MCF 10A (cell line): ENCODE measurements at regions not wholly inside any gene's neighbourhood (a gene's known extent, or its start where the extent isn't known, plus 50 kb on each side); places are given as distances from the start of the nearest gene placed in this dataset.

Experiments
- BruUV-seq: library from RNA; stranded (reverse); fragments of 400-500 nt; replicated peaks from 2 replicates; lab custom pipeline; 2021; lab: Mats Ljungman, UMichigan
- CTCF ChIA-PET: fragments of 300-600 bp; sonication (Branson Sonifier 250); formaldehyde crosslinking; extraction: SDS; loops from one replicate; lab custom pipeline; 2021; ENCODE audit warnings: antibody characterized with exemption, inconsistent platforms; lab: Yijun Ruan, JAX
- POLR2A ChIA-PET: fragments of 300-600, 350-650 bp; sonication (Branson Sonifier 250); formaldehyde crosslinking; extraction: SDS; loops from one replicate; lab custom pipeline; 2020; ENCODE audit warnings: antibody characterized with exemption, inconsistent platforms; lab: Yijun Ruan, JAX
- DNase-seq: peaks from one replicate; pipeline ENCODE4 v3.0.0-alpha.2; 2018; ENCODE audit not compliant: unreplicated experiment
- H3K27ac Mint-ChIP-seq: one replicate; pipeline ENCODE4 v1.8.0; 2022; ENCODE audit warnings: mild to moderate bottlenecking, low read depth, mixed read lengths; ENCODE audit not compliant: unreplicated experiment
- H3K27me3 Mint-ChIP-seq: one replicate; pipeline ENCODE4 v1.8.0; 2022; ENCODE audit warnings: mixed read lengths; ENCODE audit not compliant: insufficient read depth, unreplicated experiment
- H3K36me3 Mint-ChIP-seq: one replicate; pipeline ENCODE4 v1.8.0; 2022; ENCODE audit warnings: mild to moderate bottlenecking, moderate library complexity, mixed read lengths; ENCODE audit not compliant: insufficient read depth, unreplicated experiment
- H3K4me1 Mint-ChIP-seq: one replicate; pipeline ENCODE4 v1.8.0; 2022; ENCODE audit warnings: mixed read lengths; ENCODE audit not compliant: insufficient read depth, unreplicated experiment
- H3K4me3 Mint-ChIP-seq: one replicate; pipeline ENCODE4 v1.8.0; 2022; ENCODE audit warnings: mild to moderate bottlenecking, moderate library complexity, mixed read lengths; ENCODE audit not compliant: unreplicated experiment
- H3K9me3 Mint-ChIP-seq: one replicate; pipeline ENCODE4 v1.8.0; 2022; ENCODE audit warnings: mixed read lengths; ENCODE audit not compliant: unreplicated experiment
- intact Hi-C: fragments of 100-400 bp; cut with micrococcal nuclease; formaldehyde crosslinking; loops from 2 replicates; pipeline ENCODE4 v1.14.1; 2022
- TF ChIP-seq, protein P1 (sequence below): fragments of 200-600 bp; IDR thresholded peaks from one replicate; pipeline ENCODE4 v1.8.0; 2022; ENCODE audit warnings: antibody characterized with exemption, mild to moderate bottlenecking; ENCODE audit not compliant: unreplicated experiment

DNA sequence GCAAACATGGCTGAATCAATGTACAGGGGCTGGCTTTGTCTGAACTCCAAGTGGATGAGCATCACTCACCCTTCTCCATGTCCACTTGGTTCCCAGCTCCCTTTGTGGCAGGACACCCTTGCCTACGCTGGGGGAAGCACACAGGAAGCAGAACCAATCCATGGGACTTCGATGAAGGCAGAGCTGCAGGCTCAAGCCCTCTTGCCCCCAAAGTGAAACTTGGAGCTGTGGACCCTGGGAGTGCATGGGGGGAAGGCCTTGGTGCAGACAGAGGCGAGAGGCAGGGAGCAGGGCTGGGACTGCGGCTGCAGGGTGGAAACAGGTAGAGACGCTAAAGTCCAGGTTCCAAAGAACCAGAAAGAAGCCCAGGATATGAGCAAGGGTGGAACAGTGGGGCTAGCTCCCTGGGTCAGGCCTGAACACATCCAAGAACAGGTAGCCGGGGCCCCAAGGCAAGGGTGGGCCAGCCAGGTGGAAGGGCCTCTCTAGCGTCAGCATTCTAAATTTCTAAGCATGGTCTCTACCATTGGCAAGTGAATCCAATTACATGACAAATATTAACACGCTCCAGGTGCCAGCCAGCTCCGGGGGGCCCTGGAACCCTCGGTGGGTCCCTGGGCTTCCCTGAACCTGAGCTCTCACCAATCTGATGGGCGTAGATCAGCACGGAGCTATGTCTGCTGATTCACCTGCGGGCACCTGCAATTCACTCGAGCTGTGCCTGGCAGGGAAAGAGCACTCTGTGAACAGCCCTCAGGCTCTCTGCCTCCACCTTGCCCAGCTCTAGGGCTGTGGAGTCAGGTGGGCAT lies 532.8 kb downstream of the BRD1 start:
- ChIA-PET POLR2A (no interaction called here), CTCF (no interaction called here)
- DNase-seq: no peak
- no TSS peak for BruUV-seq
- H3K27ac Mint-ChIP-seq: no peak overlapping the region
- no peaks in the 10 kb centered on the region for H3K27me3 Mint-ChIP-seq
- H3K4me1 Mint-ChIP-seq: no peaks in the 10 kb centered on the region
- H3K9me3 Mint-ChIP-seq: peaks cover 29% of the 10 kb centered on the region
- H3K4me3 Mint-ChIP-seq: no peak overlapping the region
- TF ChIP-seq, protein P1, sequence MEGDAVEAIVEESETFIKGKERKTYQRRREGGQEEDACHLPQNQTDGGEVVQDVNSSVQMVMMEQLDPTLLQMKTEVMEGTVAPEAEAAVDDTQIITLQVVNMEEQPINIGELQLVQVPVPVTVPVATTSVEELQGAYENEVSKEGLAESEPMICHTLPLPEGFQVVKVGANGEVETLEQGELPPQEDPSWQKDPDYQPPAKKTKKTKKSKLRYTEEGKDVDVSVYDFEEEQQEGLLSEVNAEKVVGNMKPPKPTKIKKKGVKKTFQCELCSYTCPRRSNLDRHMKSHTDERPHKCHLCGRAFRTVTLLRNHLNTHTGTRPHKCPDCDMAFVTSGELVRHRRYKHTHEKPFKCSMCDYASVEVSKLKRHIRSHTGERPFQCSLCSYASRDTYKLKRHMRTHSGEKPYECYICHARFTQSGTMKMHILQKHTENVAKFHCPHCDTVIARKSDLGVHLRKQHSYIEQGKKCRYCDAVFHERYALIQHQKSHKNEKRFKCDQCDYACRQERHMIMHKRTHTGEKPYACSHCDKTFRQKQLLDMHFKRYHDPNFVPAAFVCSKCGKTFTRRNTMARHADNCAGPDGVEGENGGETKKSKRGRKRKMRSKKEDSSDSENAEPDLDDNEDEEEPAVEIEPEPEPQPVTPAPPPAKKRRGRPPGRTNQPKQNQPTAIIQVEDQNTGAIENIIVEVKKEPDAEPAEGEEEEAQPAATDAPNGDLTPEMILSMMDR: no peak
- H3K36me3 Mint-ChIP-seq: peaks cover 6% of the 10 kb centered on the region
- intact Hi-C loops: no loop called here

DNA sequence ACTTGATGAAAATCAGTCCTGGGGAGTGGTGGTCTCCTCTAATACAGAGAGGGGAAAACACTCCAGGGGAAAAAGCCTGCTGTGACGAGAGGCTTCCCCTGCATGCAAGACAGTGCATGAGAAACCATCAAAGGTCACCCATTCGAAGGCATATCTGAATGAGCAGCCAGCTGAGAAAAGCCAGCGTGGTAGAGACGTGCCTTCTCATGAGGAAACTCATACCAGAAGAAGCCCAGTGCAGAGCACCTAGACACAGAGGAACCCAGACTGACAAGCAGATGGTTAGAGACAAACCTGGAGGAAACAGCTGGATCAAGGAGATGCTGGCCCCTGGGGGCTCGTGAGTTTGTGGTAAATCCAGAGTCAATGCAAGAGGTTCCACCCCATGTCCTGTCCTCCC lies 534.8 kb downstream of the BRD1 start:
- intact Hi-C loops: no loop called here
- no peak overlapping the region for H3K4me3 Mint-ChIP-seq
- no peak overlapping the region for H3K27ac Mint-ChIP-seq
- DNase-seq: no peak
- BruUV-seq: no TSS peak
- ChIA-PET CTCF (interaction anchor here (0.6 kb wide), 1 partner anchor 362 kb away, joined by 3 read pairs; no protein-coding TSS in a partner anchor), POLR2A (no interaction called here)
- H3K4me1 Mint-ChIP-seq: no peaks in the 10 kb centered on the region
- no peaks in the 10 kb centered on the region for H3K27me3 Mint-ChIP-seq
- peaks cover 25% of the 10 kb centered on the region for H3K9me3 Mint-ChIP-seq
- TF ChIP-seq, protein P1: no peak
- H3K36me3 Mint-ChIP-seq: peaks cover 6% of the 10 kb centered on the region

DNA sequence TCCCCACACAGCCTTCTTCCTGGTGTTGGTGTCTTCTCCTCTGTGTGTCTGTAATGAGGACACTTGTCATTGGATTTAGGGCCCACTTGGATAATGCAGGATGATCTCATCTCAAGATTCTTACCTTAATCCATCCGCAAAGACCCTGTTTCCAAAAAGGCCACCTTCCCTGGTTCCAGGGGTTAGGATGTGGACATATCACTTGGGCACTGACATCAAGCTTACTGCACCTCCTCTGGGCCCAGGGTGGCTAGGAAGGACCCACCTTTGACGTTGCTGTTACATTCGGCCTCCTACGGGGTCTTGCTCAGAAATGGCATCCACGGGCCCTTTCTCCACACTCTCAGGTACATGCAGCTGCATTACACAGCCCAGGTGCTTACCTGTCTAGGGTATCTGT lies 535.9 kb downstream of the BRD1 start:
- DNase-seq: no peak
- intact Hi-C loops: no loop called here
- ChIA-PET POLR2A (no interaction called here), CTCF (no interaction called here)
- H3K27ac Mint-ChIP-seq: no peak overlapping the region
- peaks cover 2% of the 10 kb centered on the region for H3K36me3 Mint-ChIP-seq
- H3K27me3 Mint-ChIP-seq: no peaks in the 10 kb centered on the region
- H3K9me3 Mint-ChIP-seq: peaks cover 22% of the 10 kb centered on the region
- TF ChIP-seq, protein P1: no peak
- H3K4me1 Mint-ChIP-seq: no peaks in the 10 kb centered on the region
- H3K4me3 Mint-ChIP-seq: no peak overlapping the region
- BruUV-seq: no TSS peak

- ChIA-PET CTCF (no interaction called here), POLR2A (no interaction called here)
- no peaks in the 10 kb centered on the region for H3K27me3 Mint-ChIP-seq
- H3K36me3 Mint-ChIP-seq: no peaks in the 10 kb centered on the region
- no peak overlapping the region for H3K27ac Mint-ChIP-seq
- DNase-seq: no peak
- H3K4me3 Mint-ChIP-seq: no peak overlapping the region
- intact Hi-C loops: no loop called here
- no peaks in the 10 kb centered on the region for H3K4me1 Mint-ChIP-seq
- TF ChIP-seq, protein P1: no peak
- no TSS peak for BruUV-seq
- H3K9me3 Mint-ChIP-seq: peaks cover 21% of the 10 kb centered on the region
Measured at GRCh38 chr22:49291169-49291568, 536.5 kb downstream of the BRD1 start.
